SJCRH30 (cell line): ENCODE measurements at regions not wholly inside any gene's neighbourhood (a gene's known extent, or its start where the extent isn't known, plus 50 kb on each side); places are given as distances from the start of the nearest gene placed in this dataset.
A peak's percentile ranks its signal among the peaks of the same experiment; 100 is the strongest.
"Not testable (repeated sequence)": the region's sequence is repeated elsewhere in the genome, so short reads cannot be mapped to it uniquely, and the experiment has no call there.

Experiments used
- DNase-seq, 2 experiments: peaks; one replicate each; pipeline ENCODE4 v3.0.0-alpha.2; 2015 to 2020
- H3K27ac ChIP-seq: fragments of 250-450 bp; sonication (Bioruptor Pico); 2 replicates; pipeline ENCODE4 v1.5.1; 2020; ENCODE audit warnings: mild to moderate bottlenecking, moderate library complexity
- H3K27me3 ChIP-seq: fragments of 250-450 bp; sonication (Bioruptor Pico); 2 replicates; pipeline ENCODE4 v1.5.1; 2020; ENCODE audit warnings: mild to moderate bottlenecking, moderate library complexity
- H3K36me3 ChIP-seq: fragments of 250-450 bp; sonication (Bioruptor Pico); 2 replicates; pipeline ENCODE4 v1.5.1; 2020; ENCODE audit warnings: mild to moderate bottlenecking, moderate library complexity
- H3K4me1 ChIP-seq: fragments of 250-450 bp; sonication (Bioruptor Pico); 2 replicates; pipeline ENCODE4 v1.5.1; 2020; ENCODE audit warnings: mild to moderate bottlenecking, moderate library complexity
- H3K4me3 ChIP-seq: fragments of 250-450 bp; sonication (Bioruptor Pico); 2 replicates; pipeline ENCODE4 v1.5.1; 2020; ENCODE audit warnings: mild to moderate bottlenecking, moderate library complexity
- H3K9me3 ChIP-seq: fragments of 250-450 bp; sonication (Bioruptor Pico); replicated peaks from 2 replicates; pipeline ENCODE4 v1.5.1; 2020; ENCODE audit warnings: mild to moderate bottlenecking, moderate library complexity

DNA sequence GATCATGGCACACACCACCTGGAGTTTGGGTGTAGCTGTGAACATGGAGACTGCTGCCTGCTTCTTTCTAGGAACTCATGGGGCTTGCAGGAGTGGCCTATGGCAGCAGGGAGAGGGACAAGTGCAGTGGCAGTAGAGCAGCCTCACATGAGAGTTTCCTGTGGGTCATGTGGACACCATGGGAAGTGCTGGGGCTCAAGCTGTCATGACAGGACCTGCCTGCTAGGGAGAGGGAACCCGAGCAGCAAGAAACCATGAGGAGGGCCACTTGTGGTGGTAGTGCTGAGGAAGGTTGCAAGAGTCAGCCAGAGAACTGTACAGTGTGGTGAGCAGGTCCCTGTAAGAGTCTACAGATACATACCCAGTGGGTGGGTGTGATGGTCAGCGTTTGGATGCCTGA is 73.8 kb upstream of the MRPS22 start:
- DNase-seq: no peak
- no peaks in the 10 kb centered on the region for H3K4me1 ChIP-seq

DNA sequence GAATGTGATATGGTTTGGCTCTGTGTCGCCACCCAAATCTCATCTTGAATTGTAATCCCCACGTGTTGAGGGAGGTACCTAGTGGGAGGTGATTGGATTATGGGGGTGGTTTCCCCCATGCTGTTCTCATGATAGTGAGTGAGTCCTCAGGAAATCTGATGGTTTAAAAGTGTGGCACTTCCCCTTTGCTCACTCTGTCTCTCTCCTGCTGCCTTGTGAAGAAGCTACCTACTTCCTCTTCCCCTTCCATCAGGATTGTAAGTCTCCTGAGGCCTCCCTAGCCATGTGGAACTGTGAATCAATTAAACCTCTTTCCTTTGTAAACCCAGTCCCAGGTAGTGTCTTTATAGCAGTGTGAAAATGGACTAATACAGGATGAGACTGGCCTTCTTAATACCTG is 73.2 kb upstream of the MRPS22 start:
- H3K27me3 ChIP-seq, DNase-seq, H3K27ac ChIP-seq, H3K9me3 ChIP-seq, H3K4me1 ChIP-seq, H3K4me3 ChIP-seq, H3K36me3 ChIP-seq: not testable (repeated sequence)

More for the DNA sequence above, 73.8 kb upstream of the MRPS22 start:
- H3K9me3 ChIP-seq: no peaks in the 10 kb centered on the region
- H3K4me3 ChIP-seq: no peak overlapping the region
- H3K27me3 ChIP-seq: 0 out of 2 replicates have a peak, but pooled peaks cover 2% of the 10 kb centered on the region
- H3K27ac ChIP-seq: no peak overlapping the region
- H3K36me3 ChIP-seq: no peaks in the 10 kb centered on the region

DNA sequence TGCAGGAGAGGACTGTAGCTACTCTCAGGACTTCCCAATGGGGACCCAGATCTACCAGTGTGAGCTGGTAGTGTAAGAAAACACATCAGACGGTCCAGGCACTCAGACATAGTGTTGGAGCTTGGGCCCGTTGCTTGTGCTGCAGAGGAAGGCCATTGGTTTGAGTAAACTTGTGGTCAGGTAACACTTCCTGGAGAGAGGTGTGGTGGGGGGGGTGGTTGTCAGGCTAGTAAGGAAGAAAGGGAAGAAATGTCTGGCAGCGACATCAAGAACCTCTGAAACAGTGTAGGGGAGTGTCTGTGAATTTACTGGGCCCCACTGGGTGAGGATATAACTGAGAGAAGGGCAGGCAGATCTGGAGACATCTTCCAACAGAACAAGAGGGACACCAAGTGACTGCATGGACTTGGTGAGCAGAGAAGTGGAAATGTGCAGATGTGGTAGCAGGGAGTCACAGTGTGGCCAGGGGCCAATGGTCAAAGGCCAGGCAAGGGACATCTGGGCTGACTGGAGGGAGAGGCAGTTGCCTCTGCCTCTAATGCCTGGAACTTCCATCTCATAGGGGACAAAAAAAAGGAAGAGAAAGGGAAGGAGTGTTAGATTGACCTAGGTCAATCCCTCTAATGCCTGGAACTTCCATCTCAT is 63.7 kb upstream of the MRPS22 start:
- H3K27ac ChIP-seq: no peak overlapping the region
- no peaks in the 10 kb centered on the region for H3K9me3 ChIP-seq
- no peaks in the 10 kb centered on the region for H3K4me1 ChIP-seq
- DNase-seq: no peak
- H3K36me3 ChIP-seq: no peaks in the 10 kb centered on the region
- H3K4me3 ChIP-seq: no peak overlapping the region
- H3K27me3 ChIP-seq: no peaks in the 10 kb centered on the region

DNA sequence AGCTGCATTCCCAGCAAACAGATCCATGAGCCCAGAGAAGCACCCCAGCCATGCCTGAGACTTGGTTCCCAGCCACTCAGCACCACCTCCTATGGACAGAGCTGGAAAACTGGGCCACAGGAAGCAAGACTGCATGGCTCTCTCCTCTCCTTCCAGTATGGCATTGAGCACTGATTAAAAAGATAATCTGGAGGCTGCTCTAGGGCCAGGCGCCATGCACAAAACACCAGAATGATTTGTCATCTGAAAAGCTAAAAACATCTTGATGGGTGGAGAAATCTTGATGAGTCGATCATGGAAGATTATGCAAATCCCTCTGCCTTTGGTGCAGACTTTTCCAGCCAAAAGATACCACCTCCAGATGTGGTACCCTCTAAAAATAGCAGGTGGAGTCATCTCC is 62.7 kb upstream of the MRPS22 start:
- Histone ChIP-seq H3K36me3 (no peaks in the 10 kb centered on the region), H3K4me3 (no peak overlapping the region), H3K4me1 (no peaks in the 10 kb centered on the region), H3K27ac (no peak overlapping the region), H3K9me3 (no peaks in the 10 kb centered on the region), H3K27me3 (no peaks in the 10 kb centered on the region)
- no peak for DNase-seq

DNA sequence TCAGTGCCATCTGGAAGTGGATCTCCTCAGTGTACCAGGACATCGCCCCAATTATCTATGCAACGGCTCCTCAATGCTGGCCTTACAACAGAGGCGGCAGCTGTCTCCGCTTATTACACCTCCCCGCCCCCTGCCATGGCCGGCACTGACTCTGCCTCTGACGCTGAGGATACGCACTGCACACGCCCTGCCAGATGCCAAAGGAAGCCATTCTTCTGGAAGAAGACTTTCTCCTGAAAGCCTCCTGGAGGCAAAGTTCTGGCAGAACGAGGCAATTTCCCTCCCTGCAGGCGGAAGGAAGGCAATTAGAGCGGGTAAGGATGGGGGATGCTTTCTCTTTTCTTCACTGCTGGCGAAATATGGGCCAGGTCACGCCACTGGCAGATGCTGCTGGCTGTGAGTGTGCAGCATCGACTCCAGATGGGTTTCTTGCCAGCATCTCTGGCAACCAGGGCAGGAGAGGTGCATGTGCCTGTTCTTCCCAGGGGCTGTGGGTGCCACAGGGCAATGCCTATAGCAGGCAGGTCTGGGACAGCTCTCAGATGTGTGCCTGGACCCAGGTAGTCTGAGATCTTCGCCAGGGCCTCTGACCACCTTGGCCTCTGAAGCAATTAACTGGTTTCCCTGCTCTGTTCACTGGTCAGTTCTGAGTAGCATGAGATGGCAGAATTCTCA is 62.2 kb upstream of the MRPS22 start:
- Histone ChIP-seq H3K27ac (no peak overlapping the region), H3K27me3 (no peaks in the 10 kb centered on the region), H3K36me3 (no peaks in the 10 kb centered on the region), H3K4me3 (no peak overlapping the region), H3K9me3 (no peaks in the 10 kb centered on the region), H3K4me1 (no peaks in the 10 kb centered on the region)
- peak; percentile 13 to 28 for DNase-seq

DNA sequence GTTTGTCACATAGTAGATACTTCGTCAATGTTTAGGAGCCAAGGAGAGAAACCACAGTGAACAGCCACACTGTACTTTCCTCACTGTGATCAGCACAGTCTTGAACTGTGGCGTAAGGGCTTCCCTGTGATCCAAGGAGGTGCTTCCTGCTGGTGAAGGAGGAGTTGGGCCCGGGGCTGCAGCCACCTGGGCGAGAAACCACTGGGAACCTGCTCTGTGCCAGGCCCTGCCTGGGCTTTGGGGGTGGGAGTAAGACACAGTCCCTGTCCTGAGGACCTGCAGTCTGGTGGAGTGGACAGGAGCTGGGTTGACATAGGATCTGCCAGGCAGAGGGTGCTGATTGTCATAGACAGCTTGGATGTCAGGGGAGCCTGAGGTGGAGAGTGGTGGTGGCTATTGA is 60.5 kb upstream of the MRPS22 start:
- H3K27ac ChIP-seq: no peak overlapping the region
- H3K4me1 ChIP-seq: no peaks in the 10 kb centered on the region
- H3K4me3 ChIP-seq: no peak overlapping the region
- H3K36me3 ChIP-seq: no peaks in the 10 kb centered on the region
- no peak for DNase-seq
- no peaks in the 10 kb centered on the region for H3K27me3 ChIP-seq
- no peaks in the 10 kb centered on the region for H3K9me3 ChIP-seq

DNA sequence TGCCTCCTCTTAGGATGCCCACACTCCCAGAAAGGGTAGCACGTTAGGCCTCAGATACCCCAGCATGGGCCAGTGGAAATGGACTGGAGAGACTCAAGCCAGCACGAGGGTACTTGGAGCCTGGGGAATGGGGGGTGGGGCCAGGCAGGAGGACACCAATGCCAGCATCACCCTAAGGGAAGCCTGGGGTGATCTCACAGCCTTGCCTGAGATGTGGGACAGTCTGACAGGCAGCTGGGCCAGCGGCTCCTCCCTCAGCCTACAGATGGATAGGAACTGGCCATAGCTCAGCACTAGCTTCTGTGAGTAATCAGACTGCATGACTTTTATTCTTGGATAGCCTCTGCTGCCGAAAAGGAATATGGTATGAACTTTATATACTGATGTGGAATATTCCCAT is 59.6 kb upstream of the MRPS22 start:
- Histone ChIP-seq H3K27ac (no peak overlapping the region), H3K4me1 (no peaks in the 10 kb centered on the region)
- no peak for DNase-seq

GRCh38 chr3:139285691-139286090 is 58.1 kb upstream of the MRPS22 start:
- Histone ChIP-seq H3K27ac (no peak overlapping the region), H3K4me3 (no peak overlapping the region), H3K36me3 (no peaks in the 10 kb centered on the region), H3K27me3 (peaks cover 7% of the 10 kb centered on the region; the same call in 1 of the 2 replicates), H3K4me1 (no peaks in the 10 kb centered on the region), H3K9me3 (no peaks in the 10 kb centered on the region)
- peak in 1 of 2 experiments; percentile 26 for DNase-seq

More for the DNA sequence above, 59.6 kb upstream of the MRPS22 start:
- no peaks in the 10 kb centered on the region for H3K9me3 ChIP-seq
- no peak overlapping the region for H3K4me3 ChIP-seq
- H3K27me3 ChIP-seq: peaks cover 7% of the 10 kb centered on the region; the same call in 1 of the 2 replicates
- H3K36me3 ChIP-seq: no peaks in the 10 kb centered on the region

DNA sequence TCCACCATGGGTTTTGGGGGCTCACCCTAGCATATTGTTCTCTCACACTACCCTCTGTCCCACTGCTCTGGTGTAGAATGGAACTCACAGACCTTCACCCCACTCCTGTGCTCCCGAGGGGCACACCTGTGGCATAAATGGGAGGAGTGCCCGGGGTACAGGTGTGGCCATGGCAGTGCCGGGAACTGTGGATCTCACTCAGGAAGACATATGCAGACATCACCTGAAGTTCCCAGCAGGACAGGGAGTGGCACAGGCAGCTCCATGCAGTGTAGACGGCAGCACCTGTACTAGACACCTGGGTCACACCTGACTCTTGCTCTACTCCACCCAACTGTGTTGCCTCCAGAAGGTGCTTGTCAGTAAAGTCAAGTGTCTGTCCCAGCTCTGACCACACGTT is 57.6 kb upstream of the MRPS22 start:
- H3K9me3 ChIP-seq: no peaks in the 10 kb centered on the region
- no peaks in the 10 kb centered on the region for H3K36me3 ChIP-seq
- H3K27me3 ChIP-seq: peaks cover 7% of the 10 kb centered on the region; the same call in 1 of the 2 replicates
- no peak for DNase-seq
- no peak overlapping the region for H3K4me3 ChIP-seq
- no peaks in the 10 kb centered on the region for H3K4me1 ChIP-seq
- H3K27ac ChIP-seq: no peak overlapping the region

- peaks cover 7% of the 10 kb centered on the region; the same call in 1 of the 2 replicates for H3K27me3 ChIP-seq
- H3K9me3 ChIP-seq: no peaks in the 10 kb centered on the region
- H3K4me3 ChIP-seq: no peak overlapping the region
- DNase-seq: no peak
- no peak overlapping the region for H3K27ac ChIP-seq
- H3K4me1 ChIP-seq: no peaks in the 10 kb centered on the region
- H3K36me3 ChIP-seq: no peaks in the 10 kb centered on the region
Observed at GRCh38 chr3:139286825-139287224, 57.0 kb upstream of the MRPS22 start.

DNA sequence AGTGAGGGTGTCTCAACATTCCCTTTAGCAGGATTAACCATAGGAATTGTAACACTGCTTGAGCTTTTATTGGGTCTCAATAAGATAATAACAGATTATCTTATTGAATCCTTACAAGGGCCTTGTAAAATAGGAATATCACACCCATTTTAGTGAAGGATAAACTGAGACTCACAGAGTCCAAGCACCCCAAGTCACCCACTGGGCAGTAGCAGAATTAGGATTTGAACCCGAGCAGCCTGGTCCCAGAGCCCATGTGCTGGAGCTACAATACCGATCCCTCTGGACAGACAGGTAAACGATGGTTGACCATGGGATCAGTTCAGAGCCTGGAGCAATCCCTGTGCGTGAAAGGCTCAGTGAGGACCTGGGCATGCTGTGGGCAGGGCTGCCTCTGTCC is 56.3 kb upstream of the MRPS22 start:
- H3K9me3 ChIP-seq: no peaks in the 10 kb centered on the region
- no peaks in the 10 kb centered on the region for H3K36me3 ChIP-seq
- H3K27me3 ChIP-seq: peaks cover 7% of the 10 kb centered on the region; the same call in 1 of the 2 replicates
- DNase-seq: no peak
- H3K4me3 ChIP-seq: no peak overlapping the region
- H3K27ac ChIP-seq: no peak overlapping the region
- H3K4me1 ChIP-seq: no peaks in the 10 kb centered on the region

- no peaks in the 10 kb centered on the region for H3K4me1 ChIP-seq
- no peak overlapping the region for H3K27ac ChIP-seq
- no peaks in the 10 kb centered on the region for H3K36me3 ChIP-seq
- no peak overlapping the region for H3K4me3 ChIP-seq
- no peaks in the 10 kb centered on the region for H3K9me3 ChIP-seq
- peaks cover 7% of the 10 kb centered on the region; the same call in 1 of the 2 replicates for H3K27me3 ChIP-seq
- no peak for DNase-seq
Observed at GRCh38 chr3:139288266-139288821, 55.5 kb upstream of the MRPS22 start.

DNA sequence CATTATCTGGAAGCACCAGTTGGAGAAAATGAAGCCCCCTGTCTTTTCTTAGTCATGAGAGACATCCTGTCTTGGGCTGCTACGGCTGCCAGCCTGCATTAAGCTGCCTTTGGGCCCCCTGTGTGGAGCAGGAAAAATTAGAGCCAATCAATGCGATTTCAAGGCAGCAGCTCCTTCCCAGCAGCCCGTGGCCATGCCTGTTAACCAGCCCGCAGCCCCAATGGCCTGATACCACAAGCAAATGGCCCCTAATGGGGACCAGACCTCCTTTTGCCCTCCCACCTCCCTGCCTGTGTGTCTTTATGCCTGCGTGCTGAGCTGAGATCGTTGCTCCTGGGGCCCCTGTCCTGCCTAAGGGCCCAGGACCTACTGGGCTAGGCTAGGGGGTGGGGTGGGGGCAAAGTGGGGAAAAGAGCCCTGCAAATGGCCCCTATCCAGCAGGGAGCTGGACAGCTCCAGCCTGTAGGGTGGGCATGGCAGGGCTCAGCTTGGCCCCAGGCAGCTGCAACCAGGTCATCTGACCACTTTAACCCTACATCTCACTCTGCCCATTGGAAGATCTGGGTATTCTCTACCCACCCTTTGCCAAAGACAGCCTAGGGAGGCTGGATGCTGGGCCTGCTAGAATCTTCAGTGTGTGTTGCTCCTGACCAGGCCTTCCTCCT is 53.8 kb upstream of the MRPS22 start:
- no peaks in the 10 kb centered on the region for H3K4me1 ChIP-seq
- peaks cover 10% of the 10 kb centered on the region; the same call in 1 of the 2 replicates for H3K27me3 ChIP-seq
- H3K36me3 ChIP-seq: no peaks in the 10 kb centered on the region
- H3K4me3 ChIP-seq: no peak overlapping the region
- no peak for DNase-seq
- H3K27ac ChIP-seq: no peak overlapping the region
- no peaks in the 10 kb centered on the region for H3K9me3 ChIP-seq

GRCh38 chr3:139291276-139292051 is 52.4 kb upstream of the MRPS22 start:
- Histone ChIP-seq H3K4me3 (no peak overlapping the region), H3K4me1 (no peaks in the 10 kb centered on the region), H3K9me3 (no peaks in the 10 kb centered on the region), H3K36me3 (no peaks in the 10 kb centered on the region), H3K27me3 (peaks cover 12% of the 10 kb centered on the region; the same call in 1 of the 2 replicates), H3K27ac (no peak overlapping the region)
- DNase-seq: no peak
